ENCODE measurements at regions not wholly inside any gene's neighbourhood (a gene's known extent, or its start where the extent isn't known, plus 50 kb on each side); places are given as distances from the start of the nearest gene placed in this dataset.
"Not testable (repeated sequence)": the region's sequence is repeated elsewhere in the genome, so short reads cannot be mapped to it uniquely, and the experiment has no call there.

DNA sequence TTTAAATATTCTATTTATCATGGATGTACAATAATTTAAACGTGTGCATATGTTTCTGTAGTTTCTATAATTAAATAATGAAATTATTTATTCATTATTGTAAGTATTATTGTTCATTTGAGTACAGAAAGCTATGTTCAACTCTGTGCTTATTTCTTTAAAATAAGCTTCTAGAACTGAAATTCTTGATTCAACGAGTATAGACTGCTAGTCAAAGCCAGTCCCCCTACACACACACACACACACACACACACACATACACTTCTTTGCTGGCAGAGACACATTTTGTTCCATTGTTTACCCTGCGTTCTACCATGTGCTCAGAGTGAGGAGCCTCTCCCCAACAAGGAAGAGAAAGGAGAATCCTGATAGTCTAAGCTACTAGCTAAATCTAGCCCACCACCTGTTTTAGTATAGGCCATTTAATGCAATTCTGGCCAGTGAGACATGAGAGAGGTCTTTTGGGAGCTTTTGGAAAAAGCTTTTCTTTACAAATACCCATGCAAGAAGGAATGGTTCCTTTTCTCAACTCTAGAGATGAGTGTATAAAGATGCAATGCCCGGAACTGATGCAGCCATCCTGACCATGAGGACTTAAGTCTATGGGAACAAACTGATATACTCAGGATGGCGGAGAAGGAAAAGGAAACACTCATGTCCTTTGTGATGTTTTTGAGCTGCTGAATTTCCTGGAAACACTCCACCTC, 161.4 kb downstream of the NDUFA12 start:
- no peak for DNase-seq
- no peaks in the 10 kb centered on the region for H3K9me3 Mint-ChIP-seq
- H3K27me3 Mint-ChIP-seq, result peaks cover 4% of the 10 kb centered on the region
- H3K4me3 Mint-ChIP-seq, result no peak overlapping the region
- no peak overlapping the region for H3K27ac Mint-ChIP-seq
- H3K4me1 Mint-ChIP-seq, result no peaks in the 10 kb centered on the region
- H3K36me3 Mint-ChIP-seq, result no peaks in the 10 kb centered on the region

DNA sequence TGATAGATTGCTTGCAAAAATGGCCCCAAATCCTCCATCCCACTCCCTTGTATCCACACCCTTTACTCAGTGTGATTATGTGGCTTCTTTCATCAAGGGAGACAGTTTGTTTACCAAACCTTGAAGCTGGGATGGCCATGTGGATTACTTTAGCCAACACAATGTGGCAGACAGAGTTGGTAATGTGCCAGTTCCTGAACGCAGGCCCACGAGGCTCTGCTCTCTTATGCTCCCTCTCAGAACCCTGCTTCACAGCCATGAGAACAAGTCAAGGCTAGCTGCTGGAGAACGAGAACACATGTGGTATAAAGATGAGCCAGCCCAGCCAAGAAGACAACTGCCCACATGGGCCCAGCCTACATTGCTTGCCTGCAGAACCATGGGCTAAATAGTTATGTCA, 162.3 kb downstream of the NDUFA12 start:
- H3K27ac Mint-ChIP-seq, result no peak overlapping the region
- H3K9me3 Mint-ChIP-seq, result no peaks in the 10 kb centered on the region
- H3K27me3 Mint-ChIP-seq, result peaks cover 4% of the 10 kb centered on the region
- DNase-seq, result no peak
- no peak overlapping the region for H3K4me3 Mint-ChIP-seq
- H3K4me1 Mint-ChIP-seq, result no peaks in the 10 kb centered on the region
- H3K36me3 Mint-ChIP-seq, result no peaks in the 10 kb centered on the region

- H3K27me3 Mint-ChIP-seq, result no peaks in the 10 kb centered on the region
- H3K9me3 Mint-ChIP-seq, result no peaks in the 10 kb centered on the region
- DNase-seq, result no peak
- no peak overlapping the region for H3K4me3 Mint-ChIP-seq
- no peaks in the 10 kb centered on the region for H3K4me1 Mint-ChIP-seq
- no peak overlapping the region for H3K27ac Mint-ChIP-seq
- H3K36me3 Mint-ChIP-seq, result no peaks in the 10 kb centered on the region
Observed at GRCh38 chr12:94839347-94839746, 164.2 kb downstream of the NDUFA12 start.

DNA sequence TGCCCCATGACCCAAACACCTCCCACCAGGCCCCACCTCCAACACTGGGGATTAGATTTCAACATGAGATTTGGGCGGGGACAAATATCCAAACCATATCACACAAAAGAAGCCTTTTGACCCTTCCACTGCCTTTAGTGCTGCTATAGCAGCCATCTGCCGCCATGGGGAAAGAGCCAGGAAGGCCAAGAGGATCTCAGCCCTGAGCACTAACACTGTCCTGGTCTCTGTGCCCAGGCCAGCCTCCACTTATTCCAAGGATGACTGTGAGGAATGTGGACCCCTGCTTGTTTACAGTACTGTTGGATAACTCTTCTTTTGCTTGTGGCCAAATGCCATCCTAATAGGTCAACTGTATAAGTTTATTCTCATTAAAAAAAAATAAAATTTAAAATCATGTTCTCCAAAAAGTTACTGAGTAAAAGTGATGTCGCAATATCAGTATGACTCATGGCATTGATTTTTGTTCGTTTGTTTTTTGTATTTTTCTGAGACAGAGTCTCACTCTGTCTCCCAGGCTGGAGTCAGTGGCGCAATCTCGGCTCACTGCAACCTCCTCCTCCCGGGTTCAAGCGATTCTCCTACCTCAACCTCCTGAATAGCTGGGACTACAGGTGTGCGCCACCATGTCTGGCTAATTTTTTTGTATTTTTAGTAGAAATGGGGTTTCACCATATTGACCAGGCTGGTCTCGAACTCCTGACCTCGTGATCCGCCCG, 166.4 kb downstream of the NDUFA12 start:
- not testable (repeated sequence) for H3K4me3 Mint-ChIP-seq, DNase-seq, H3K27ac Mint-ChIP-seq

DNA sequence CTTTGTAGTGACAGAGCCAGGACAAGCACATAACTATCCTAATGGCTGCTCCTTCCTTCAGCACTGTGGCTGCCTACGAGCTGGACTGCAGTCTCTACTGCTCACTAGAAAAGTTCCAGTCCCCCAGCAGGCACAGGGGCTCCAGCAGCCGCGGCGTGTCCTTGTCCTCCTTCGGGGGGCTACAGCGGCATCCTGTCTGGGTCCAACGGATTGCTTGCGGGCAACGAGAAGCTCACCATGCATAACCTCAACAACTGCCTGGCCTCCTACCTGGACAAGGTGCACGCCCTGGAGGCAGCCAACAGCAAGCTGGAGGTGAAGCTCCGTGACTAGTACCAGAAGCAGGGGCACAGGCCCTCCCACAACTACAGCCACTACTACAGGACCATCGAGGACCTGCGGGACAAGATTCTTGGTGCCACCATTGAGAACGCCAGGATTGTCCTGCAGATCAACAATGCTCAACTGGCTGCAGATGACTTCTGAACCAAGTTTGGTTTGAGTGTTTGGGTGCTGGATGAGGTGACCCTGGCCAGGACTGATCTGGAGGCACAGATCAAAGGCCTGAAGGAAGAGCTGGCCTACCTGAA, 169.4 kb downstream of the NDUFA12 start:
- H3K27me3 Mint-ChIP-seq, result no peaks in the 10 kb centered on the region
- no peaks in the 10 kb centered on the region for H3K9me3 Mint-ChIP-seq
- H3K27ac Mint-ChIP-seq, result no peak overlapping the region
- no peak for DNase-seq
- no peaks in the 10 kb centered on the region for H3K36me3 Mint-ChIP-seq
- H3K4me3 Mint-ChIP-seq, result no peak overlapping the region
- peaks cover 26% of the 10 kb centered on the region for H3K4me1 Mint-ChIP-seq

More for the DNA sequence above, 166.4 kb downstream of the NDUFA12 start:
- not testable (repeated sequence) for H3K4me1 Mint-ChIP-seq, H3K36me3 Mint-ChIP-seq, H3K9me3 Mint-ChIP-seq, H3K27me3 Mint-ChIP-seq

- Mint-ChIP-seq H3K36me3 (no peaks in the 10 kb centered on the region), H3K4me1 (peaks cover 26% of the 10 kb centered on the region), H3K27ac (no peak overlapping the region)
Observed at GRCh38 chr12:94832780-94833681, 170.5 kb downstream of the NDUFA12 start.

GRCh38 chr12:94832105-94832504, 171.4 kb downstream of the NDUFA12 start:
- Mint-ChIP-seq H3K27ac (no peak overlapping the region), H3K27me3 (no peaks in the 10 kb centered on the region), H3K4me1 (peaks cover 26% of the 10 kb centered on the region), H3K36me3 (no peaks in the 10 kb centered on the region), H3K4me3 (no peak overlapping the region), H3K9me3 (peaks cover 5% of the 10 kb centered on the region)
- no peak for DNase-seq

More at GRCh38 chr12:94832780-94833681, 170.5 kb downstream of the NDUFA12 start:
- peaks cover 1% of the 10 kb centered on the region for H3K9me3 Mint-ChIP-seq
- DNase-seq, result no peak
- no peak overlapping the region for H3K4me3 Mint-ChIP-seq
- H3K27me3 Mint-ChIP-seq, result no peaks in the 10 kb centered on the region

DNA sequence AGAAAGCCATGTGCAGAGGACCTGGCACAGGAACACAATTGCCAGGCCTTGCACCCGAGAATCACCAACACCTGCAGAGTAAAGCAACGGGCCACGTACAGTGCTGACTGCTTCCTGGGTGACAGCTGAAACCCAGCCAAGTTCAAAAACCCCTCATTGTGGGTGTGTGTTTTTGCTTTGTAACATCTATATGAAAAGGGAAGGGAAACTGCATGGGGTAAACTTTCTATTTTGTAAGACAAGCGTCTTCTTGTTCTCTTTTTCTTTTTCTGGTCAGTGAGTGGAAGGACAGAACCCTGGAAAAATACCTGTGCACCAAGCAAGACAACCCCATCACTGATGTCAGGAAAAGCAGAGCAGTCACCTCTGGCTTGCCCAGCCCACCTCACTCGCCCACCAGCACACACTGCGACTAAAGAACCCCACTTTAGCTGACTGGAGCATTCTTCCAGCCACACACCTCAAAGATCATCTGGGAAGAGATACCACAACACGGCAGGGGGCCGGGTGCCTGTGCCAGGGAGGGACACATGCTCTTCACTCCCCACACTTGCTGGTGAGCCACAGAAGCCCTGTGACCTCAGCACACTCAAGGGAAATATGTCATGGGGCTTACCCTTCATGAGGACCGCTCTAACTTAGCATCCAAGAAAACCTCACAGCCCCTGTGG, 172.3 kb downstream of the NDUFA12 start:
- Mint-ChIP-seq H3K36me3 (no peaks in the 10 kb centered on the region), H3K27ac (peak overlapping the region; percentile 86), H3K9me3 (peaks cover 5% of the 10 kb centered on the region), H3K4me1 (peaks cover 26% of the 10 kb centered on the region), H3K4me3 (peak overlapping the region; percentile 40), H3K27me3 (no peaks in the 10 kb centered on the region)
- DNase-seq, result peak; percentile 42

DNA sequence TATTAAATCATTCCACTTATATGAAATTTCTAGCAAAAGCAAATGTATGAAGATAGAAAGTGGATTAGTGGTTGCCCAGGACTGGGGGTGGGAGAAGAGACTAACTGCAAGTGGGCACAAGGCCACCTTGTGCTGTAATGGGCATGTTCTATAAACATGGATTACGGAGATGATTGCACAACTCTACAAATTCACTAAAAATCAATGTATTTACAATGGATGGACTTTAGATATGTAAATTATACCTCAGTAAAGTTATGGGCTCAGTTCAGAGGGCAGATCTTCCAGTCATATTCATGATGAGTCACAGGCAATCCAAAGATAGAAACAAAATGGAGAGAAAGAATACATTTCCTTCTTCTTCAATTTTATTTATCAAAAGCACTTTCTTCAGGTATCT, 173.9 kb downstream of the NDUFA12 start:
- Mint-ChIP-seq H3K9me3 (peaks cover 5% of the 10 kb centered on the region), H3K36me3 (no peaks in the 10 kb centered on the region), H3K27ac (no peak overlapping the region), H3K27me3 (no peaks in the 10 kb centered on the region), H3K4me3 (no peak overlapping the region), H3K4me1 (peaks cover 26% of the 10 kb centered on the region)
- no peak for DNase-seq

DNA sequence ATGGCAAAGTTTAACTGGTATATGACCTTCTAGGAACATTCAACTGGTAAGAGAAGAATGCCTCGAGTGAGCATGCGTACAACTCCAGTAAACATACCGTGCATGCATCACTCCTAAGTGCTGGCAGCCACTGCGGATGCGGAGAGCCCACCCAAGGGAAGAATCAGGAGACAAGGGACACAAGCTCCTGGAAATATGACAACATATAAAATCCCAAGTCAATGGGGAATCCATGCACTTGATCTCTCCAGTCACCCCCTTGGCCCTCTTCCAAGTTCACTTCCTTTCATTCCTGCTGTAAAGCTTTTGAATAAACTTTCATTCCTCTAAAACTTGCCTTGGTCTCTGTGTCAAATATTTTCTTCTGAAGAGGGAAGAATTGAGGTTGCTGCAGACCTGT, 168.7 kb upstream of the TMCC3 start:
- Mint-ChIP-seq H3K4me1 (no peaks in the 10 kb centered on the region), H3K36me3 (peaks cover 1% of the 10 kb centered on the region), H3K4me3 (no peak overlapping the region), H3K9me3 (peaks cover 5% of the 10 kb centered on the region), H3K27me3 (peaks cover 5% of the 10 kb centered on the region), H3K27ac (no peak overlapping the region)
- no peak for DNase-seq

- H3K4me1 Mint-ChIP-seq, result no peaks in the 10 kb centered on the region
- no peak overlapping the region for H3K27ac Mint-ChIP-seq
- H3K9me3 Mint-ChIP-seq, result peaks cover 18% of the 10 kb centered on the region
Observed at GRCh38 chr12:94817695-94818075, 167.3 kb upstream of the TMCC3 start.

GRCh38 chr12:94817201-94817600, 166.8 kb upstream of the TMCC3 start:
- H3K4me1 Mint-ChIP-seq, H3K36me3 Mint-ChIP-seq, H3K4me3 Mint-ChIP-seq, H3K27me3 Mint-ChIP-seq, DNase-seq, H3K27ac Mint-ChIP-seq: not testable (repeated sequence)
- H3K9me3 Mint-ChIP-seq, result peaks cover 18% of the 10 kb centered on the region

More at GRCh38 chr12:94817695-94818075, 167.3 kb upstream of the TMCC3 start:
- Mint-ChIP-seq H3K4me3 (no peak overlapping the region), H3K27me3 (peaks cover 5% of the 10 kb centered on the region), H3K36me3 (peaks cover 4% of the 10 kb centered on the region)
- DNase-seq, result no peak

DNA sequence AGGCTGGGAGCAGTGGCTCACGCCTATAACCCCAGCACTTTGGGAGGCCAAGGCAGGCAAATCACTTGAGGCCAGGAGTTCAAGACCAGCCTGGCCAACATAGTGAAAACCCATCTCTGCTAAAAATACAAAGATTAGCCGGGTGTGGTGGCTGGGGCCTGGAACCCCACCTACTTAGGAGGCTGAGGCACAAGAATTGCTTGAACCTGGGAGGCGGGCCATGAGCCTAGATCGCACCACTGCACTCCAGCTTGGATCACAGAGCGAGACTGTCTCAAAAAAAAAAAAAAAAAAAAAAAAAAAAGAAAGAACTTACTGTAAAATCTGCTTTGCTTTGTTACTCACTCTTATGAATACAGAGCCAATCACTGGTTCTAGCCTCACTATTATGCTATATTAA, 166.4 kb upstream of the TMCC3 start:
- not testable (repeated sequence) for H3K27me3 Mint-ChIP-seq, H3K36me3 Mint-ChIP-seq, H3K27ac Mint-ChIP-seq, H3K4me3 Mint-ChIP-seq, H3K4me1 Mint-ChIP-seq, DNase-seq
- H3K9me3 Mint-ChIP-seq, result peaks cover 18% of the 10 kb centered on the region

- H3K27ac Mint-ChIP-seq, result no peak overlapping the region
- no peak for DNase-seq
- H3K27me3 Mint-ChIP-seq, result peaks cover 5% of the 10 kb centered on the region
- H3K9me3 Mint-ChIP-seq, result peaks cover 24% of the 10 kb centered on the region
- peaks cover 4% of the 10 kb centered on the region for H3K36me3 Mint-ChIP-seq
- H3K4me1 Mint-ChIP-seq, result no peaks in the 10 kb centered on the region
- H3K4me3 Mint-ChIP-seq, result no peak overlapping the region
Observed at GRCh38 chr12:94815958-94816357, 165.6 kb upstream of the TMCC3 start.

Measured in activated naive CD8-positive, alpha-beta T cell treated with anti-CD3 and anti-CD28 coated beads for 36 hours (primary cell).